AG09309 (cell line): ENCODE measurements at regions not wholly inside any gene's neighbourhood (a gene's known extent, or its start where the extent isn't known, plus 50 kb on each side); places are given as distances from the start of the nearest gene placed in this dataset.
"Not testable (repeated sequence)": the region's sequence is repeated elsewhere in the genome, so short reads cannot be mapped to it uniquely, and the experiment has no call there.

Experiments used
- DNase-seq: peaks from one replicate; pipeline ENCODE4 v3.0.0-alpha.2; 2010; ENCODE audit warnings: low read depth
- H3K4me3 ChIP-seq: 2 replicates; pipeline ENCODE4 v1.5.1; 2011; ENCODE audit warnings: mild to moderate bottlenecking, low read depth, low read length, moderate library complexity; ENCODE audit not compliant: control insufficient read depth
- CTCF ChIP-seq: IDR thresholded peaks from 2 replicates; pipeline ENCODE4 v1.5.1; 2011; ENCODE audit warnings: mild to moderate bottlenecking, low read depth, low read length, inconsistent platforms; ENCODE audit not compliant: insufficient read depth, control insufficient read depth; ENCODE audit errors: missing control alignments

- DNase-seq: no peak
- no peak for TF ChIP-seq CTCF
- H3K4me3 ChIP-seq: no peak overlapping the region
Measured at GRCh38 chr7:33793616-33794015, 111.7 kb upstream of the BMPER start.

- no peak for TF ChIP-seq CTCF
- no peak for DNase-seq
- no peak overlapping the region for H3K4me3 ChIP-seq
Measured at GRCh38 chr7:33794419-33794818, 110.9 kb upstream of the BMPER start.

- no peak for DNase-seq
- H3K4me3 ChIP-seq: no peak overlapping the region
- TF ChIP-seq CTCF: no peak
Measured at GRCh38 chr7:33794959-33795358, 110.4 kb upstream of the BMPER start.

GRCh38 chr7:33796538-33796937, 108.8 kb upstream of the BMPER start:
- no peak overlapping the region for H3K4me3 ChIP-seq
- TF ChIP-seq CTCF: no peak

GRCh38 chr7:33797512-33797911, 107.8 kb upstream of the BMPER start:
- DNase-seq, H3K4me3 ChIP-seq: not testable (repeated sequence)

More at GRCh38 chr7:33796538-33796937, 108.8 kb upstream of the BMPER start:
- DNase-seq: no peak

GRCh38 chr7:33798686-33799325, 106.5 kb upstream of the BMPER start:
- DNase-seq: no peak
- H3K4me3 ChIP-seq: no peak overlapping the region
- no peak for TF ChIP-seq CTCF

GRCh38 chr7:33799766-33800165, 105.6 kb upstream of the BMPER start:
- TF ChIP-seq CTCF: no peak
- DNase-seq: no peak

More at GRCh38 chr7:33799766-33800165, 105.6 kb upstream of the BMPER start:
- no peak overlapping the region for H3K4me3 ChIP-seq
